Right renal pelvis (tissue), 4 donors: ENCODE measurements at regions not wholly inside any gene's neighbourhood (a gene's known extent, or its start where the extent isn't known, plus 50 kb on each side); places are given as distances from the start of the nearest gene placed in this dataset.
A peak's percentile ranks its signal among the peaks of the same experiment; 100 is the strongest.
"Not testable (repeated sequence)": the region's sequence is repeated elsewhere in the genome, so short reads cannot be mapped to it uniquely, and the experiment has no call there.

ENCODE experiments used
- DNase-seq, 4 donors: peaks; one replicate each; pipeline ENCODE4 v3.0.0-alpha.2; 2013; ENCODE audit warnings: low read depth in 4 of 4, low spot score in 3 of 4, missing footprints in 1 of 4

DNA sequence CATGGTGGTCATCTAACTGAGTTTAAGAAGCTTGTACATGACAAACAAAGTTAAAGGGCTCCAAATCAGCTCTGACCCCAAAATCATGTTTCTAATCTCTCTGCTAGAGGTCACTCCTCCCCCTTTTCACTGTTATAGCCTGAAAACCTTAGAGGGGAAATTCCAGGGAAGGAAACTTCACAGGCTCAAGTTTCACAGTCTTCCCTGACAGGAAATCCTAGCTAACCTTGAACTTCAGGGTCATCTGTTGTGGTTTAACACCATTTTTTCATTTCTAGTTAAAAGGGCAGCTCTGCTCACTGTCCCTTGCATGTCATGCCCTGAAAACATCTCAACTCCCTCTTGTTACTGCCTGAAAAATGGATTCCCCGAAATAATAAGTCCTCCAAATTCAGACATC lies 104.4 kb upstream of the BMP2 start:
- DNase-seq = peak in 1 of 4 donors; percentile 25

- DNase-seq = no peak
Observed at GRCh38 chr20:6662309-6662708, 105.2 kb upstream of the BMP2 start.

DNA sequence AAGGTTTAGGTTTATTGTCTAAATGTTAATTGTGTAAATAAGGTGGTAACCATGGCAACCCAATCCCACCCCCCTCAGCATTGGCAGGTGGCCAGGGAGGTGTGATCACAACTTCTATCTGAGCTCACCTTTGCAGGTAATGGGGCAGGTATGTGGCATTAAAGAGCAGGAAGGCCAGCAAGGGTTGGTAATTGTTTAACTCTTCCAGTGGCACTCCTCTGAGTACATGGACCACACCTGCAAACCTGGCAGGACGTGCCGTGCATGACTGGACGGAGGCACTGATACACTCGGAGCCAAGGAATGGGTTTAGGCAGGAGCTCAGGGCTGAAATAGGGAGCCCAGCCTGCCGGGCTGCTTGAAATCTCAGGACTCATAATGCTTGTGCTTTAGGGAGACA lies 107.0 kb upstream of the BMP2 start:
- DNase-seq = no peak

- not testable (repeated sequence) for DNase-seq
Observed at GRCh38 chr20:6658909-6659308, 108.6 kb upstream of the BMP2 start.

- DNase-seq = no peak
Observed at GRCh38 chr20:6657904-6658303, 109.6 kb upstream of the BMP2 start.

- DNase-seq = no peak
Observed at GRCh38 chr20:6657111-6657510, 110.4 kb upstream of the BMP2 start.

GRCh38 chr20:6654513-6655252 lies 112.8 kb upstream of the BMP2 start:
- DNase-seq = no peak

DNA sequence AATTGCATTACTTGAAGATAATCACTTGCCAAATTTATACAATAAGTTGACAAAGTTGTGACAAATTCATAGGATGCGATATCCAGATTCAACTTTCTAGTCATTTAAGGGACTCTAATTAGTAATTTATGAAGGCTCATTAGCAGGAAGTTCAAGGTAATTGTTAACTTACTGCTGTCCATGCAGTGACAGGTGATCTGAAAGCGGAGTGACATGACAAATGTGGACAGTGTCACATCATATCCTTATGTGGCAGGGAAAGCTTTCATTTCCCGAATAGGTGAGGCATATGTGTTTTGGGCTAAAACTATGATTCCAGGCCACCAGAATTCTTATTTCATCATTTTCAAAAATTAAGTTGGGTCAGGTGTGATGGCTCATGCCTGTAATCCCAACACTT lies 115.9 kb upstream of the BMP2 start:
- no peak for DNase-seq

DNA sequence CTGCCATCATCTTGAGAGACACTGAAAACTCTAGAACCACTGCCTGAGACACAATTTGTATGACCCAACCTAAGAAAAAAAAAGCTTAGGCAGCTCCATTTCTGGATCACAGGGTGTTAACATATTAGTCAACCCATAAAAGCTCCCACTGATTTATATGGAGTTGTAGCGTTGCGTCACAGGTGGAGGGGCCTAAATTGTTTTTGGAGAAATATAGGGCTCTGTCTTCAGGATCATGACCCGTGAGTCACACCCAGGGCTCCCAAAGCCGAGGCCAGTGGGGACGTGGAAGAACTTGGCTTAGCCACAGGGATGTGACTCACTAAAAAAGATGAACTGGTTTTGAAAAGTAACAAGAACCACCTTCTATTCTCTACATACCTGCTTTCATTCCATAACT lies 116.5 kb upstream of the BMP2 start:
- DNase-seq = no peak

- no peak for DNase-seq
Observed at GRCh38 chr20:6646021-6646636, 121.4 kb upstream of the BMP2 start.

- no peak for DNase-seq
Observed at GRCh38 chr20:6644813-6645628, 122.5 kb upstream of the BMP2 start.

GRCh38 chr20:6641012-6641411 lies 126.5 kb upstream of the BMP2 start:
- DNase-seq = no peak

GRCh38 chr20:6637160-6637579 lies 130.3 kb upstream of the BMP2 start:
- no peak for DNase-seq

GRCh38 chr20:6636209-6637159 lies 131.0 kb upstream of the BMP2 start:
- DNase-seq = peak; percentile 16 to 37 (median 25)

- DNase-seq = no peak
Observed at GRCh38 chr20:6635034-6635736, 132.3 kb upstream of the BMP2 start.

- DNase-seq = peak in 2 of 4 donors; percentile 18 to 26
Observed at GRCh38 chr20:6632187-6632586, 135.3 kb upstream of the BMP2 start.

DNA sequence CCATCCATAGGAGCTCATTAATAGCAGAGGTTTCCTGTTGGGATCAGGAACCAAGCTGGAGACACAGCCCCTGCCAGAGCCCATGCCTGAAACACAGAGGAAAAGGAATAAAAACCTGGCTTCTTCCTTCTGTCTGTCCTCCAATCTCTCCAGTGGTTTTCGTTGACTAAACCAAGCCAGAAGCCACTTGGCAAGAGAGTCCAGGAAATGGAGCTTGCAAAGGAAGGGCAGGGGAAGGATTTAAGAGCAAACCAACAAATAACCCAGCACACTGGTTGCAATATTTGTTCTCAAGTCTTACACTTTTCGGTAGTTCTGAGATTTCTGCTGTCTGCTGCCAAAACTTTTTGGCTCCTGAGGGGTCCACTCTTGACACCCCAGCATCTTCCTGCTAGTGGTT lies 137.0 kb upstream of the BMP2 start:
- DNase-seq = no peak

- DNase-seq = no peak
Observed at GRCh38 chr20:6629564-6629963, 137.9 kb upstream of the BMP2 start.

DNA sequence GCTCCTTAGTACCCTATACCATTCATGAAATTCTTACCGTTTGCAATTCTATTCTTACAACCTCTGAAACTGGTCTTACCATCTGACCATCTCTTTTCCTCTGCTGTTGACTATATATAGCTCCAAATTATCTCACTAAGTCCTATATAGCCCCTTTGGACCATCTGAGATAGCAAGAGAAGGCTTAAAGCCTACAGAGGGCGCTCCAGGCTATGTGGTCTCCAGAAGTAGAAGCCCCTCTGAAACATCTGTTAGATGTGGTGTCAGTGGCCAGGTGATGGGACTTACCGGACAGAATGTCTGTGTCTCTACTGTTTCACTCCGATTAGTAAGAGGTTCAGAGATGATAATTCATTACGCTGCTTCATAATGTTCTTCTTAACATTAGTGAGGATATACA lies 140.7 kb upstream of the BMP2 start:
- no peak for DNase-seq

GRCh38 chr20:6623989-6624388 lies 143.5 kb upstream of the BMP2 start:
- DNase-seq = no peak
